ENCODE measurements at regions not wholly inside any gene's neighbourhood (a gene's known extent, or its start where the extent isn't known, plus 50 kb on each side); places are given as distances from the start of the nearest gene placed in this dataset.

- Histone ChIP-seq H2AFZ (no peak overlapping the region), H3K4me1 (ENCODE audit: insufficient read depth) (peaks cover 12% of the 10 kb centered on the region), H3K4me2 (no peak overlapping the region), H3K36me3 (ENCODE audit: insufficient read depth) (no peaks in the 10 kb centered on the region; the same call in 1 of the 2 replicates), H3K79me2 (replicated peaks; ENCODE audit: insufficient read depth) (no peaks in the 10 kb centered on the region), H4K20me1 (replicated peaks; ENCODE audit: insufficient read depth) (no peaks in the 10 kb centered on the region), H3K9me2 (ENCODE audit: insufficient read depth) (peaks cover 13% of the 10 kb centered on the region), H3F3A (replicated peaks; ENCODE audit: low read depth) (no peaks in the 10 kb centered on the region), H3K27me3 (ENCODE audit: insufficient read depth) (no peaks in the 10 kb centered on the region), H3K27ac (ENCODE audit: low read depth) (no peak overlapping the region), H3K4me3 (no peak overlapping the region)
- Mint-ChIP-seq H3K9me3 (peaks cover 2% of the 10 kb centered on the region; the same call in 1 of the 3 replicates), H3K27me3 (ENCODE audit: insufficient read depth, low read depth, poor library complexity) (peaks cover 5% of the 10 kb centered on the region), H3K4me3 (no peak overlapping the region), H3K4me1 (peaks cover 34% of the 10 kb centered on the region), H3K36me3 (ENCODE audit: low read depth) (no peaks in the 10 kb centered on the region), H3K27ac (no peak overlapping the region)
- DNase-seq (ENCODE audit: low spot score), result no peak
- ATAC-seq, result no peak
- TF ChIP-seq REST (IDR thresholded peaks at IDR 0.05; ENCODE audit: unreplicated experiment) (no peak), POLR2AphosphoS5 (IDR thresholded peaks at IDR 0.05; ENCODE audit: low read depth) (no peak), NANOG (IDR thresholded peaks at IDR 0.05; ENCODE audit: borderline replicate concordance) (no peak), ZNF114 (CRISPR knock-in tag; IDR thresholded peaks at IDR 0.05) (no peak), CTCF (conservative IDR thresholded peaks at IDR 0.05; ENCODE audit: low read depth in 2 of 2) (no peak), EZH2 (IDR thresholded peaks at IDR 0.05; ENCODE audit: low read depth, unreplicated experiment) (no peak), JUNB (IDR thresholded peaks at IDR 0.05; ENCODE audit: unreplicated experiment) (no peak), EZH2phosphoT487 (IDR thresholded peaks at IDR 0.05; ENCODE audit: unreplicated experiment) (no peak), CREB1 (CRISPR knock-in tag; IDR thresholded peaks at IDR 0.05; ENCODE audit: low read depth) (no peak), ZNF462 (CRISPR knock-in tag; IDR thresholded peaks at IDR 0.05) (no peak), ZNF331 (CRISPR knock-in tag; IDR thresholded peaks at IDR 0.05; ENCODE audit: low read depth) (no peak)
These were observed 426.5 kb downstream of the CD83 start for GRCh38 chr6:14543971-14544585.
